GM21786 (cell line): ENCODE measurements at regions not wholly inside any gene's neighbourhood (a gene's known extent, or its start where the extent isn't known, plus 50 kb on each side); places are given as distances from the start of the nearest gene placed in this dataset.
A peak's percentile ranks its signal among the peaks of the same experiment; 100 is the strongest.
"Not testable (repeated sequence)": the region's sequence is repeated elsewhere in the genome, so short reads cannot be mapped to it uniquely, and the experiment has no call there.

ENCODE experiments used
- ATAC-seq: cut with Tn5 transposase; IDR thresholded peaks from one replicate; pipeline ENCODE4 v1.9.1; 2021; ENCODE audit not compliant: unreplicated experiment

GRCh38 chr18:70553936-70554260 lies 265.1 kb downstream of the SOCS6 start:
- no peak for ATAC-seq

GRCh38 chr18:70553245-70553935 lies 264.5 kb downstream of the SOCS6 start:
- ATAC-seq = no peak

DNA sequence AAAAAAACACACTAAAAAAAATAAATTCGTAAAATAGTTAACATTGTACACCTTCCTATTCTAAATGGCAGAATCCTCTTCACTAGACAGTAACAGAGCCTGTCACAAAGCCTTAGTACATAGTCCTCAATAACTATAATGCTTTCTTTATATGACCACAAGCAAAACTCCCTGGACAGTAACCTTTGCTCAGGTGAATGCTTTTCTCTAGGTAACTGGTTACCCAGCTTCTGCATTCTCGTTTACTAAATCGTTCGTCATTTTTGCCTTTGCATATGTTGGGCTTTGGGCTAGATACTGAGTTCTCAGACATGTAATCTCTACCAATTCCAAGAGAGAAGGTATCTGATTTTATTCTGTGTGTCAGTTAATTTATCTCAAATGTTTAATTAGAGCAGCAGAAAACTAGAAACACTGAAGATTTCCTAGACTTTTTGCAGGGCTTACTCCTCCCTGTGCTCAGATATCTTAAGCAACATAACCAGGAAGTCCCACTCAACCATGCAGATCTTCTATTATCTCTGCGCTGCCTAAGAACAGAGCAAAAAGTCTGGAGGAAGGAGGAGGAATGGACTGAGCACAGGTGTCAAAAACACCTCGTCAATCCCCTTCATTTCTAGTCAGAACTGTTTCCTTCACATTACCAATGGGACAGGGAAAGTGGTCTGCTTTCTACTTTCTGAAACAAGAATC lies 247.7 kb downstream of the SOCS6 start:
- no peak for ATAC-seq

DNA sequence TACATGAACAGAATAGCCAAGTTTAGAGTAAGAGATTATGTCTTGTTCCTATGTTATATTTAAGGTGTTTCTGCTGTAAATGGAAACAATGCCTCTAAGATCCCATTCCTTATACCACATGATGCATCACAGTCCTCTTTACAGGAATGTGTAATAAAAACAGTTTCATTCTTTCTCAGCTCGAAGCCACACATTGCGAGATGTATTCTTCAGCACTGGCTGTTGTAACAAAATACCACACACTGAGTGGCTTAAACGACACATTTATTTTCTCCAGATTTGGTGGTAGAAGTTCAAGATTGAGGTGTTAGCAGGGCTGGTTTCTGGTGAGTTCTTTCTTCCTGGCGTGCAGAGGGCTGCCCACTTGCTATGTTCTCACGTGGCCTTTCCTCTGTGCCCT lies 246.2 kb downstream of the SOCS6 start:
- no peak for ATAC-seq

- not testable (repeated sequence) for ATAC-seq
These were observed 236.5 kb downstream of the SOCS6 start for GRCh38 chr18:70525322-70525721.

DNA sequence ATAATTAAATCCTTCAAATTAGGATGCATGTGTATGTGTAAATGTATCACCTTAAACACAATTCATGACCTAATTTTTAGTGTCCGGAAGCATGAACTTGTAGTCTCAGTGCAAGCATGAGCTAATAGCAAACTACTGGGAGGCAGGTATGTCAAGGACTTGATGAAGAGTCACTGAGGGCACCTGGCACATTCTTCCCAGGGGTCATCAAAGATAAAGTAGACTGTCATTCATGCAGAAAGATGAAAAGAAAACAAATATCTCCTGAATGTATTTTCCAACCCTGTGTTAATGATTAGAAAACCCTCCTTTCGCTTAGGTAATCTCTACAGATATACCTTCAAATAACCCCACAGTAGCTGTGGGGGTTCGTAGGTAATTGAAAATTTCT lies 234.9 kb downstream of the SOCS6 start:
- no peak for ATAC-seq

DNA sequence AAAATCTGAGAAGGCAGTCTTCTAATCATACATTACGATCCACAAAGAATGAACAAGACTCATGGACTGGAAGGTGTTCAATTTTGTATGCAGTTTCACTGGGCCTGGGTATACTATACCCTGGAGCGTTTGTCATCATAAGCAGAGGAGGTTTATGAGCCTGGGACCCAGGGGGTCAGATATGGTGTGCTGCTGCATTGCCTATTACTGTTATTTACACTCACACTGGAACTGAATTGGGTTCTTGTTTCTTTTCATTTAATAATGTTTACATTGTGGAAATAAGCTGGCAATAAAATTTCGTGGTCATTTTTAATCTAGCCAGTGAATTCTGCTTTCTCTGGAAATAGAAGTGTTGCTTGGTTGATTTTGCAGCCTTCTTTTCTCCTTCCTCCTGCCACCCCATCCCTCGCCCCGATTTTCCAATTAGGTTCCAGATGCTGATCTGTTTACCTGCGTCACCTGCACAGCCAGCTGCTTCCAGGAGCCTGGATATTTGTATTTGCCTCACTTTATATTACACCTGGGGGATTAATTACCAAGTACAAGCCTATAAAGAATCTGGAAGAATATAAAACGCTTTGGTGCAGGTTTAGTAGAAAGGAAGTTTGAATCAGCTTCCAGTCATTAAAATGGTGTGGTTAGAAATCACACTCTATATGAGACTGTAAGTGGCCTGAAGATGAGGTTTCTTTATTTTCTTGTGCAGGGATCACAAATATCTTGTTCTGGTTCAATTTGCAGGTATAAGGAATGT lies 234.4 kb downstream of the SOCS6 start:
- ATAC-seq = no peak

GRCh38 chr18:70522183-70522680 lies 233.4 kb downstream of the SOCS6 start:
- no peak for ATAC-seq

DNA sequence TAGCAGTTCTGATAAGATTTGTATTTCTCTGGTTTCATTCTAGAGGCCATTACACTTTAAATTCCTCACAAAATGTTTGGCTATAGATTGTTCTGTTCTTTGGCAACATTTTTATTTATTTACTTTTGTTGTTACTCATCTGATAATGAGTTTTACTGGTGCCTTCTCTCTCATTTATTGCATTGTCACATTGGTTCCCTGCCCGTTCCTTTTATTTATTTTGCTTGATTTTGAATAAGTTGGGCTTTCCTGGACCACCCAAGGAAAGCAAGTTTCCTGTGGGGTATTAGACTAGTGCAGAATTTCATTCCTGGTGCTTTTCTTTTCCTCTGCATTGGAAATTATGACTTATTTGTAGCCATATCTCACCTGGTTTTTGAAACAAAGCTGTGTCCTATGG lies 232.0 kb downstream of the SOCS6 start:
- ATAC-seq = no peak

DNA sequence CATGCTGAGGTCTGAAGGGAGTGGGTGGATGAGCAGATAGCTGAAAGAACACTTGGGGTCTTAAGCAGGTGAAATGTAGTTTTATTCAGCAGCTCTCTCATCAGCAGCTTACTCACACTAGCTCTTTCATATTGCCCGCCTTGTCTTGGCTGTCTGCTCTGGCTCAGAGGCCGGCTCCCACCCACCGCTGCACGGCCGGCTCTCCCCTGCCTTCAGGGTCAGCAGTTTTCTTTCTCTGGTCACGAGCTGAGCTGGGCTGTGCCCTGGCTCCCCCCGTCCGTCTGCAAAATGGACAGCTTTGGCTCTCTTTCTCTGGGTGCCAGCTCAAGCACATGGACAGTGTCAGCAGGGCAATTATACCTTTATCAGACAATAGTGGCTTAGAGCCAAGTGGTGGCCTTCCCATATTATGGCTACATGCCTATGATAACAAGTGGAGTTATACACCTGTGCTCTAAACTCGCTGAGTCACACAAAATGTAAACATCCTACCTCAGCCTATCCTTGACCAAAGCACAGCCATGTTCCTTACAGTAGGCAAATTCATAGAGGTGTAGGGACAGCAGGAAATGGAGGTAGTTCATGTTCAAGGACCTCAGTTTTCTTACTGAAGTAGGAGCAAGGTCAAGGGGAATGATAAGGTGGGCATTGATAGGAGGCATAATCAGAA lies 224.8 kb downstream of the SOCS6 start:
- ATAC-seq = no peak

GRCh38 chr18:70507970-70508369 lies 219.1 kb downstream of the SOCS6 start:
- no peak for ATAC-seq

DNA sequence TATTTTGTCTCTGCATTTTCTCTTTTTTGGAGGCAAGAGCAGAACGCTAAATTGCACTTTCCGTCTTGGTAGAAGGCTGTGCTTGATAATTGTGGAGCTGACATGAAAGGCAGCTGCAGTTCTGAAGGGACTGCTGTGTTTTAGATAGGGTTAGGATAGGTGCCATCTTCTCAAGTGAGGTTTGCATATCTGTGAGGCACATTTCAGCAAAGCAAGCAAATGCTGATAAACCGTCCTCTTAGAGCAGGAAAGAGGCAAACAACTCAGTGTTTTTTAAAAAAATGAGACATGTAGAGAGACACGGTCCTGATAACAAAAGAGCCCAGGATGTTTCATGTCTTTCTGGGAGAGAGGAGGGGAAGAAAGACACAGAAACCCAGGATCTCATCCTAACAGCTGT lies 217.7 kb downstream of the SOCS6 start:
- ATAC-seq = no peak

DNA sequence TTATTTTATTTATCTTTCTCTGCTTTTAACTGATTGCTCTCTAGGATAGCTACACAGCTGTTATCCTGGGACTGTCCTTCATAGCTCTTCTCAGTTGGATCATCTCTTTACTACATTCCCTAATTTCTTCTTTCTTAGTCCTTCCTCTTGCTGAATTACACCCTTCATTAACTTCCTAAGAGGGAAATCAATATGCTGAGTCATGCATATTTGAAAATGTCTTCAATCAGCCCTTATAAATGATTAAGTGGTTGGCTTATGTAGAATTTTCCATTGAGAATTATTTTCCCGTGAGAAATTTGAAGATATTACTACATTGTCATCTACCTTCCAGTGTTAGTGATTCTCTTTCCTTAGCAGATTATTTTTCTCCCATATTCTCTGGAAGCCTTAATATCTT lies 214.2 kb downstream of the SOCS6 start:
- no peak for ATAC-seq

DNA sequence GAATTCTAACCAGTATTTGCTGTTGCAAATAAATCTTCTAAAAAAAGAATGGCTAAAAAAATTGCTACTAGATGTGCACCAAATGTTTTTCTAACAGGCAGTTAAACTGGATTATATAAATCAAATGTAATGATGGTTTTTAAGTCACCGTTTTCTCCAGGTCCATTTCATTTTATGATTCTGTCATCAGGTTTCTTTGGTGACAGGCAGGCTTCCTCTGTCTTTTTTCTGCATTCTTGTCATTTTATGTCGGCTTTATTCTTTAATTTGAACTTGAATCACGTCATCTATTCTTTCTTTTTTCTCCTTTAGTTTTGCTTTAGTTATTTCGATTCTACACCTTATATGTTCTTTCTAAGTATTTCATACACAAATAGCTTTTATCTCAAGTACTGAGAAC lies 212.5 kb downstream of the SOCS6 start:
- ATAC-seq = no peak

DNA sequence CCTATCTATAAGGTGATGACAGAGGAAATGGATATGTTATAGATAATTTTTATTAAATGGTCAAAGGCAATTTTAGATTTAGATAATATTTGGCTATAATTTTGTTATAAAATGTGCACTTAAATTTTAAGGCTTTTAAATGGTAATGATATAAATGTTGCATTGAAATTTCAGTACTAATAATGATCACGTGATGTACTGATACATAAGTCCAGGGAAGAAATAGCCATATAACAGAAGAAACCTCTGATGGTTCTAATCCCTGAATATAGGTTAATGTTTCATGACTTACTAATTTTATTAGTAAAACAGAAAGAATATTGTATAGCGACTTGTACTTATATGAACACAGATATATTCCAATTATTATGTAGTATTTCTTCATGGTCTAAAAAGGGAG lies 211.9 kb downstream of the SOCS6 start:
- no peak for ATAC-seq

GRCh38 chr18:70499218-70499691 lies 210.4 kb downstream of the SOCS6 start:
- no peak for ATAC-seq

DNA sequence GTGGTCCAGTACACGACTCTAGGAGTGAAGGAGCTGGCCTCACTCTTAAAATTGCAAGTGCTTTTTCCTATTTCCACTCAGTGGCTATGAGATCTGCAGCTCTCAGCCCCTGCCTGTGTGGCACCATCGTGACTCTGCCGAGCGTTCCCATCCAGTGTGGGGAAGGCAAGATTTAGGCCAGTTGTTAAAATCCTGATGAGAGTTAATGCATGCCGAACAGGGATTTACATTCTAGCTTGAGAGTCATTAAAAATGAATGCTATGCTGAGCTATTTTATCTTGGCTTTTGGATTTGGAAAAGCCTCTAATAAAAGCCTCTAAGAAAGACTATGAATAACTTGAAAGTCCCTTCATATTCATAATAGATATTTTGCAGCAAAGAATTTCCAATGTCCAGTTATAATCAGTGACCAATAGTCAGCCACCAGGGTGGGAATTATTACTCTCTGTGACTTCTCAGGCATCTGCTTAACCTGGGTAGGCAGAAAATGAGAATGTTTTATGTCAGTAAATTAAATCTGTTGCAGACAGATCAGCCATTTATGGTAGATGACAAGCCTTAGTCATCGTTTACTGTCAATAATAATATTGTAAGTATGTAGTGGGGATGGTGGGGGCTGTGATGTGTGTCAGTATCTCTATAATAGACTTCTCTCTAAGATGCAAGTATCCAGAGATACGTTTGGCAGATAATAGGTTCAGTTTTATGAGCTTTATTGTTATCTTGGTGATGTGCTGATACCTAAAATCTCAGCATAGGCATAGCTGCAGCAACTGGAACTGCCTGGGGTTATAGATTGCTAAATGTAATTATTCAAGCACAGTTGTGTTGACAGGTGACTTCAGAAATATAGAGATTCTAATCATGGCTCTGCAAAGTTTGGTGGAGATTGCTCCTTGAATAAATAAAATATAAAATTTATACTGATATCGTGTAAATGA lies 207.8 kb downstream of the SOCS6 start:
- no peak for ATAC-seq

- ATAC-seq = no peak
These were observed 205.7 kb downstream of the SOCS6 start for GRCh38 chr18:70494524-70494923.

GRCh38 chr18:70493461-70493860 lies 204.6 kb downstream of the SOCS6 start:
- ATAC-seq = no peak

DNA sequence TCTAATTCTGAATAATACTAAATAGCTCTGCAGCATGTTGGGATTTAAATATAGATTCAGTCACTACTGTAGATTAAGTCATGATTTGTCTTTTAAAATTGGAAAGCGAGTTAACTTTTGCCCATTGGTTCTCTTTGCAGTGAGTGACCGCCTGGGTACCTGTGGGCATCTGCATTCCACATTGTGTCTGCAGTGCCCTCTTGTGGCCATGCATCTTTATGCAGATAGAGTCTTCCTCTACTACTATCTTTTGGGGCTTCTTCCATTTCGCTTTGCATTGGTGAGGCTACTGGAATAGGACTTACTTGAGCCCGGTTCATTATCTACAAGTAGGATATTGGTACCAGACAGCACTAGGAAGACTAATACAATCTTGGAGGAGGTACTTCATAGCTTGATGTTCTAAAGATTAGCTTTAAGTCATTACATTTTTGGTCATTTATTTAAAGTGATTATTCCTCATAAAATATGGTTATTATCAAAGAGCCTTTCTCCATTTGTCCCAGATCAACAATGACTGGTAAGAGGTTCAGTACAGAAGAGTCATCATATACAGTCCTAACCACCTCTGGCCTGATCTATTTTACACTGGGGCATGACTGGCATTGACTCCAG lies 203.0 kb downstream of the SOCS6 start:
- peak; percentile 87 for ATAC-seq
